GM18907 (cell line): ENCODE measurements at regions not wholly inside any gene's neighbourhood (a gene's known extent, or its start where the extent isn't known, plus 50 kb on each side); places are given as distances from the start of the nearest gene placed in this dataset.
"Not testable (repeated sequence)": the region's sequence is repeated elsewhere in the genome, so short reads cannot be mapped to it uniquely, and the experiment has no call there.

Experiments
- ATAC-seq: cut with Tn5 transposase; IDR thresholded peaks from one replicate; pipeline ENCODE4 v1.9.1; 2021; ENCODE audit warnings: mild to moderate bottlenecking, moderate library complexity; ENCODE audit not compliant: unreplicated experiment

GRCh38 chr7:110519851-110520250 is 571.1 kb upstream of the LRRN3 start:
- ATAC-seq = no peak

GRCh38 chr7:110521357-110521911 is 569.5 kb upstream of the LRRN3 start:
- no peak for ATAC-seq

- ATAC-seq = no peak
Measured at GRCh38 chr7:110522061-110522760, 568.7 kb upstream of the LRRN3 start.

GRCh38 chr7:110522761-110523200 is 568.1 kb upstream of the LRRN3 start:
- ATAC-seq = no peak

- no peak for ATAC-seq
Measured at GRCh38 chr7:110529175-110529574, 561.8 kb upstream of the LRRN3 start.

GRCh38 chr7:110531186-110531585 is 559.7 kb upstream of the LRRN3 start:
- no peak for ATAC-seq

GRCh38 chr7:110534241-110534931 is 556.5 kb upstream of the LRRN3 start:
- no peak for ATAC-seq

- ATAC-seq = no peak
Measured at GRCh38 chr7:110539216-110539615, 551.7 kb upstream of the LRRN3 start.

GRCh38 chr7:110541962-110542361 is 549.0 kb upstream of the LRRN3 start:
- ATAC-seq = no peak

- no peak for ATAC-seq
Measured at GRCh38 chr7:110544194-110544593, 546.7 kb upstream of the LRRN3 start.

- no peak for ATAC-seq
Measured at GRCh38 chr7:110548372-110548771, 542.6 kb upstream of the LRRN3 start.

GRCh38 chr7:110557136-110557535 is 533.8 kb upstream of the LRRN3 start:
- no peak for ATAC-seq

- ATAC-seq = not testable (repeated sequence)
Measured at GRCh38 chr7:110563286-110563685, 527.6 kb upstream of the LRRN3 start.

- ATAC-seq = no peak
Measured at GRCh38 chr7:110564246-110564645, 526.7 kb upstream of the LRRN3 start.

GRCh38 chr7:110568388-110568787 is 522.5 kb upstream of the LRRN3 start:
- no peak for ATAC-seq

GRCh38 chr7:110568932-110569331 is 522.0 kb upstream of the LRRN3 start:
- ATAC-seq = no peak

GRCh38 chr7:110569486-110570205 is 521.3 kb upstream of the LRRN3 start:
- no peak for ATAC-seq

- ATAC-seq = no peak
Measured at GRCh38 chr7:110573862-110574528, 516.9 kb upstream of the LRRN3 start.

- ATAC-seq = no peak
Measured at GRCh38 chr7:110587294-110587693, 503.6 kb upstream of the LRRN3 start.

- ATAC-seq = no peak
Measured at GRCh38 chr7:110590415-110590814, 500.5 kb upstream of the LRRN3 start.

GRCh38 chr7:110591341-110591740 is 499.6 kb upstream of the LRRN3 start:
- no peak for ATAC-seq
